ENCODE measurements at regions not wholly inside any gene's neighbourhood (a gene's known extent, or its start where the extent isn't known, plus 50 kb on each side); places are given as distances from the start of the nearest gene placed in this dataset.
A peak's percentile ranks its signal among the peaks of the same experiment; 100 is the strongest.

GRCh38 chrX:8890794-8891193 lies 89.6 kb upstream of the FAM9A start:
- no peaks in the 10 kb centered on the region for H3K4me1 Mint-ChIP-seq
- peaks cover 3% of the 10 kb centered on the region for H3K27me3 Mint-ChIP-seq (ENCODE audit: low read depth, poor library complexity)
- TF ChIP-seq CTCF (IDR thresholded peaks at IDR 0.05): no peak
- peaks cover 36% of the 10 kb centered on the region for H3K9me3 Mint-ChIP-seq
- no peaks in the 10 kb centered on the region for H3K36me3 Mint-ChIP-seq (ENCODE audit: low read depth)
- H3K4me3 Mint-ChIP-seq: no peak overlapping the region
- DNase-seq: no peak
- H3K27ac Mint-ChIP-seq: no peak overlapping the region

- Mint-ChIP-seq H3K27me3 (ENCODE audit: low read depth, poor library complexity) (peaks cover 3% of the 10 kb centered on the region), H3K4me1 (no peaks in the 10 kb centered on the region), H3K36me3 (ENCODE audit: low read depth) (no peaks in the 10 kb centered on the region), H3K27ac (no peak overlapping the region), H3K4me3 (no peak overlapping the region), H3K9me3 (peaks cover 10% of the 10 kb centered on the region)
- TF ChIP-seq CTCF (IDR thresholded peaks at IDR 0.05): no peak
- no peak for DNase-seq
Observed at GRCh38 chrX:8887004-8887403, 85.8 kb upstream of the FAM9A start.

GRCh38 chrX:8879750-8880149 lies 78.6 kb upstream of the FAM9A start:
- H3K4me1 Mint-ChIP-seq: no peaks in the 10 kb centered on the region
- H3K27ac Mint-ChIP-seq: no peak overlapping the region
- peak; percentile 56 for TF ChIP-seq CTCF (IDR thresholded peaks at IDR 0.05)
- no peaks in the 10 kb centered on the region for H3K36me3 Mint-ChIP-seq (ENCODE audit: low read depth)
- no peak overlapping the region for H3K4me3 Mint-ChIP-seq
- peak; percentile 39 for DNase-seq
- peaks cover 5% of the 10 kb centered on the region for H3K9me3 Mint-ChIP-seq
- no peaks in the 10 kb centered on the region for H3K27me3 Mint-ChIP-seq (ENCODE audit: low read depth, poor library complexity)

GRCh38 chrX:8873956-8874355 lies 72.8 kb upstream of the FAM9A start:
- no peaks in the 10 kb centered on the region for H3K27me3 Mint-ChIP-seq (ENCODE audit: low read depth, poor library complexity)

DNA sequence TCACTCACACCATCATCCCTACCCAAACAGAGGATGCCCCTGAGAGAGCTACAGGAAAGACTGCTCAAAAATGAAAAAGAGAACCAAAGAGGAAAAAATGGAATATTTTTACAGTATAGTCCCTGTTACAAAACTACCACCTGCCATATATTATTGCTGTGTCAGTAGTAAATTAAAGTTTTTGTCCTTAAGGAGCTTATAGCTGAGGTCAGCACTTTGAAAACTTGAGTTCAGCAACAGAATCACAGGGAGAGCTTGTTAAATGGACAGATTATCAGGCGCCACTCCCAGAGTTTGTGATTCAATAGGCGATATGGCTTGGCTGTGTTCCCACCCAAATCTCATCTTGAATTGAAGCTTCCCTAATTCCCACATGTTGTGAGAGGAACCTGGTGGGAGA lies 71.9 kb upstream of the FAM9A start:
- Mint-ChIP-seq H3K27me3 (ENCODE audit: low read depth, poor library complexity) (no peaks in the 10 kb centered on the region), H3K4me3 (no peak overlapping the region), H3K27ac (no peak overlapping the region), H3K4me1 (peaks cover 11% of the 10 kb centered on the region), H3K36me3 (ENCODE audit: low read depth) (no peaks in the 10 kb centered on the region), H3K9me3 (peaks cover 8% of the 10 kb centered on the region)
- no peak for TF ChIP-seq CTCF (IDR thresholded peaks at IDR 0.05)
- no peak for DNase-seq

More at GRCh38 chrX:8873956-8874355, 72.8 kb upstream of the FAM9A start:
- no peak for DNase-seq
- no peak overlapping the region for H3K4me3 Mint-ChIP-seq
- no peak for TF ChIP-seq CTCF (IDR thresholded peaks at IDR 0.05)
- H3K4me1 Mint-ChIP-seq: peaks cover 5% of the 10 kb centered on the region
- H3K9me3 Mint-ChIP-seq: peaks cover 8% of the 10 kb centered on the region
- H3K27ac Mint-ChIP-seq: no peak overlapping the region
- H3K36me3 Mint-ChIP-seq (ENCODE audit: low read depth): no peaks in the 10 kb centered on the region

DNA sequence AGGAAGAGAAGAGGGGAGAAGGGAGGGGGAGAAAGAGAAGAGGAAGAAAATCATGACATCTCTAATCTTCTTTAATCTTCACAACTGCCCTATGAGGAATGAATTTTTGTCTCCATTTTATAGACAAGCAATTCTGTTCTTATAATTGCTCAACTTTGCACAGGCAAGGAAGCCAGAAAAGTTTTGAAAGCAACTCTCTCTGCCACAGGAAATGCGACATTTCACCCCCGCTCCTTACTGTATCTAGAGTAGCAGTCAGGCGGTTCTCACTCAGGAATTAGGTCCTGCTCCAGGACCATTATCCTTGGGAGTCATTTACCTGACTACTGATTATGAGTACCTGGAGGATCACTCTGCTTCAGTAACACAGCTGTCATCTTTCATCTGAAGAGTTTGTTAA lies 69.2 kb upstream of the FAM9A start:
- Mint-ChIP-seq H3K4me1 (peaks cover 21% of the 10 kb centered on the region), H3K27ac (no peak overlapping the region), H3K4me3 (no peak overlapping the region), H3K27me3 (ENCODE audit: low read depth, poor library complexity) (no peaks in the 10 kb centered on the region), H3K36me3 (ENCODE audit: low read depth) (no peaks in the 10 kb centered on the region), H3K9me3 (peaks cover 7% of the 10 kb centered on the region)
- DNase-seq: no peak
- TF ChIP-seq CTCF (IDR thresholded peaks at IDR 0.05): no peak

Measured in nephron progenitor cell (in vitro differentiated cells).